H4 (cell line): ENCODE measurements at regions not wholly inside any gene's neighbourhood (a gene's known extent, or its start where the extent isn't known, plus 50 kb on each side); places are given as distances from the start of the nearest gene placed in this dataset.
"Not testable (repeated sequence)": the region's sequence is repeated elsewhere in the genome, so short reads cannot be mapped to it uniquely, and the experiment has no call there.

ENCODE experiments used
- DNase-seq: peaks from one replicate; pipeline ENCODE4 v3.0.0-alpha.2; 2015; ENCODE audit warnings: low spot score

GRCh38 chr10:93221171-93221496 is 147.4 kb downstream of the CYP26A1 start:
- no peak for DNase-seq

- no peak for DNase-seq
Measured at GRCh38 chr10:93221521-93221920, 147.8 kb downstream of the CYP26A1 start.

- DNase-seq, result no peak
Measured at GRCh38 chr10:93222211-93222754, 148.6 kb downstream of the CYP26A1 start.

- no peak for DNase-seq
Measured at GRCh38 chr10:93222876-93223275, 149.2 kb downstream of the CYP26A1 start.

- DNase-seq, result no peak
Measured at GRCh38 chr10:93223336-93223735, 149.6 kb downstream of the CYP26A1 start.

- no peak for DNase-seq
Measured at GRCh38 chr10:93224005-93224779, 150.5 kb downstream of the CYP26A1 start.

- no peak for DNase-seq
Measured at GRCh38 chr10:93225938-93226337, 152.2 kb downstream of the CYP26A1 start.

GRCh38 chr10:93226619-93227018 is 152.9 kb downstream of the CYP26A1 start:
- no peak for DNase-seq

- DNase-seq, result not testable (repeated sequence)
Measured at GRCh38 chr10:93230596-93230995, 156.9 kb downstream of the CYP26A1 start.

- not testable (repeated sequence) for DNase-seq
Measured at GRCh38 chr10:93232159-93232558, 158.5 kb downstream of the CYP26A1 start.

GRCh38 chr10:93234940-93235339 is 161.2 kb downstream of the CYP26A1 start:
- not testable (repeated sequence) for DNase-seq

- no peak for DNase-seq
Measured at GRCh38 chr10:93235686-93236085, 162.0 kb downstream of the CYP26A1 start.

GRCh38 chr10:93236393-93237040 is 162.8 kb downstream of the CYP26A1 start:
- DNase-seq, result no peak

GRCh38 chr10:93245147-93245546 is 171.5 kb downstream of the CYP26A1 start:
- DNase-seq, result no peak

- no peak for DNase-seq
Measured at GRCh38 chr10:93245779-93246178, 172.1 kb downstream of the CYP26A1 start.

- DNase-seq, result no peak
Measured at GRCh38 chr10:93248583-93249227, 175.0 kb downstream of the CYP26A1 start.

- DNase-seq, result no peak
Measured at GRCh38 chr10:93250010-93250409, 176.3 kb downstream of the CYP26A1 start.

GRCh38 chr10:93254180-93254853 is 180.6 kb downstream of the CYP26A1 start:
- DNase-seq, result no peak

GRCh38 chr10:93255546-93255945 is 181.9 kb downstream of the CYP26A1 start:
- no peak for DNase-seq
